ENCODE measurements at regions not wholly inside any gene's neighbourhood (a gene's known extent, or its start where the extent isn't known, plus 50 kb on each side); places are given as distances from the start of the nearest gene placed in this dataset.

DNA sequence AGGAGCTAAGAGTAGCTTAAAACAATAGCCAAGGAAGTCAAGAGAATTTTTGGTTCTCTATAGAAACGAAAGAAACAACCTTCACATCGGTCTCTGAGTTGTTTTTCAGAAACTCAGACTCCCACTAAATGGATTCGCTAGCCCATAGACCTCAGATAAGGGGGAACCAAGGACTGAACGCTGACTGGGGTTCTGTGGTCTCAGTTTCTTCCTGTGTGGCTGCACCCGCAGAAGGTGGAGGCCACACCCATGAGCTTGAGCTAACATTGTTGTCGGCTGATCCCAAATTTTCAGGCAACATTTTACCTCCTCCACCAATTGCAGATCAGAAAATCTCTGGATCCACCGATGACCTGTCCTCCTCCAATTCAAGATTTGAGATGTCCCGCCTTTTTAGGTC lies 456.1 kb downstream of the AJAP1 start:
- Histone ChIP-seq H3K27me3 (ENCODE audit: control insufficient read depth in 2 of 2, insufficient read depth in 1 of 2, low read length in 1 of 2) (no peaks in the 10 kb centered on the region), H3K4me1 (ENCODE audit: control insufficient read depth in 2 of 2, insufficient read depth in 2 of 2, low read length in 2 of 2) (no peaks in the 10 kb centered on the region), H3K36me3 (ENCODE audit: control insufficient read depth in 2 of 2, insufficient read depth in 2 of 2, low read length in 1 of 2) (no peaks in the 10 kb centered on the region), H3K27ac (ENCODE audit: low read depth in 1 of 2, low read length in 1 of 2) (no peak overlapping the region), H3K9me3 (ENCODE audit: control insufficient read depth in 2 of 2, insufficient read depth in 1 of 2, low read length in 1 of 2) (no peaks in the 10 kb centered on the region), H3K4me3 (ENCODE audit: low read length in 2 of 2) (no peak overlapping the region)
- no peak for DNase-seq (ENCODE audit: low read depth in 6 of 9, low spot score in 9 of 9)
- 78% methylated on average over 8 of the region's 8 CpGs for WGBS

DNA sequence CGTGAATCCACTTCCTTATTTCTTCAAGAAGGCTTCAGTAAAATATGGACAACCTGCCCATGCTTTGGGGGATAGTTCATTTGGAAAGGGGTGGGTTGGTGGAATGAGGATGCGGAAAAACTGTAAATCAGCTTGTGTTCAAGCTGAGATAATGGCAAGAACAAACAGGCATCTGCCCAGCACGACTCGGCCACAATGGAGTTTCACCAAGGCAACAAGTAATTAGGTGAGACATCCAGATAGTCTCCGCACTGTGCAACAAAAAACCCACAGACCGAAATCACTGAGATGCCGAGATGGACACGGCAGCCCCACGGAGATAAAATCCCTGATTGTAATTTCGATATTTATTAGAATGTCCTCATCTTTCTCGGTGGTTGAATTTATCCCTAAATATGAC lies 455.2 kb downstream of the AJAP1 start:
- no peaks in the 10 kb centered on the region for H3K36me3 ChIP-seq (ENCODE audit: control insufficient read depth in 2 of 2, insufficient read depth in 2 of 2, low read length in 1 of 2)
- no peaks in the 10 kb centered on the region for H3K9me3 ChIP-seq (ENCODE audit: control insufficient read depth in 2 of 2, insufficient read depth in 1 of 2, low read length in 1 of 2)
- no peaks in the 10 kb centered on the region for H3K4me1 ChIP-seq (ENCODE audit: control insufficient read depth in 2 of 2, insufficient read depth in 2 of 2, low read length in 2 of 2)
- no peak overlapping the region for H3K27ac ChIP-seq (ENCODE audit: low read depth in 1 of 2, low read length in 1 of 2)
- H3K27me3 ChIP-seq (ENCODE audit: control insufficient read depth in 2 of 2, insufficient read depth in 1 of 2, low read length in 1 of 2), result no peaks in the 10 kb centered on the region
- H3K4me3 ChIP-seq (ENCODE audit: low read length in 2 of 2), result no peak overlapping the region
- WGBS, result 81% methylated on average over 11 of the region's 11 CpGs
- DNase-seq (ENCODE audit: low read depth in 6 of 9, low spot score in 9 of 9), result no peak

DNA sequence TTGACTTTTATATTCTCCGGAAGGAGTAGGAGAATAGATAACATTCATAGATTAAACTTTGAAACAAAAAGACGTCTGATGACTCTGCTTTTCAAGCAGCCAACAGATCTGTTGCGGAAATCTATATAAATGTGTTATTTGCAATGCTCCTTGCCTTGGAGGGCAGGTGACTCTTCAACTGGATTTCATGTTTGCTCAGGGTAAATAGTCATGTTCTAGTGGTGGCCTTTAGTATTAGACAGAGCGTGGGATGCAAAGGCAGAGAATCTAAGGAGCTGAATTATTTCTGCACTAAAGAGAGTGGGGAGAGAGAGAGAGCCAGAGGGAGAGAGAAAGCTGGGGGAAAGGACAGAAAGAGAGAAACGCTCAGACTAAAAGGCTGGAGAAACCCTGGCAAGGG lies 454.3 kb downstream of the AJAP1 start:
- WGBS, result 83% methylated on average over 5 of the region's 5 CpGs
- Histone ChIP-seq H3K4me3 (ENCODE audit: low read length in 2 of 2) (no peak overlapping the region), H3K4me1 (ENCODE audit: control insufficient read depth in 2 of 2, insufficient read depth in 2 of 2, low read length in 2 of 2) (no peaks in the 10 kb centered on the region), H3K36me3 (ENCODE audit: control insufficient read depth in 2 of 2, insufficient read depth in 2 of 2, low read length in 1 of 2) (no peaks in the 10 kb centered on the region), H3K27ac (ENCODE audit: low read depth in 1 of 2, low read length in 1 of 2) (no peak overlapping the region), H3K9me3 (ENCODE audit: control insufficient read depth in 2 of 2, insufficient read depth in 1 of 2, low read length in 1 of 2) (no peaks in the 10 kb centered on the region), H3K27me3 (ENCODE audit: control insufficient read depth in 2 of 2, insufficient read depth in 1 of 2, low read length in 1 of 2) (no peaks in the 10 kb centered on the region)
- no peak for DNase-seq (ENCODE audit: low read depth in 6 of 9, low spot score in 9 of 9)

- H3K4me1 ChIP-seq (ENCODE audit: control insufficient read depth in 2 of 2, insufficient read depth in 2 of 2, low read length in 2 of 2), result no peaks in the 10 kb centered on the region
- 45% methylated on average over 2 of the region's 2 CpGs for WGBS
Observed at GRCh38 chr1:5105744-5106143, 451.3 kb downstream of the AJAP1 start.

DNA sequence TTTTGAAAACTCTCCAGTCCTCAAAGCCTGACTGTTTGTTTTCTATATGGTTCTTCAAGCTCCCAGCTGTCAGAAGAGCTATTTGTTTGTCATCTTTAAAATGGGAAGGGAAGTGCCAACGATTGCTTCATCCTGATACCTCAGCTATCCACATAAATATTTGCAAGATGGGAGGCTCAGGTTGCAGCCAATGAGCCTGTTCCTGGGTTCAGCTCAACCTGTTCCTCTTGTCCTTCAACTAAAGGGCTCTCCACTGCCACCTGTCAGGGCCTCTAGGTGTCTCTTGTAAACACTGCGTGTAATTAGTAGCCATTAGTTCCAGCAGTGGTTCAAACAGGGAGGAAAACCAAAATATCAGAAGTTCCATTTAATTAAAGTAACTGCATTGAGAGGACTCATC lies 445.1 kb downstream of the AJAP1 start:
- Histone ChIP-seq H3K36me3 (ENCODE audit: control insufficient read depth in 2 of 2, insufficient read depth in 2 of 2, low read length in 1 of 2) (no peaks in the 10 kb centered on the region), H3K4me1 (ENCODE audit: control insufficient read depth in 2 of 2, insufficient read depth in 2 of 2, low read length in 2 of 2) (no peaks in the 10 kb centered on the region), H3K4me3 (ENCODE audit: low read length in 2 of 2) (no peak overlapping the region), H3K27ac (ENCODE audit: low read depth in 1 of 2, low read length in 1 of 2) (no peak overlapping the region), H3K27me3 (ENCODE audit: control insufficient read depth in 2 of 2, insufficient read depth in 1 of 2, low read length in 1 of 2) (no peaks in the 10 kb centered on the region), H3K9me3 (ENCODE audit: control insufficient read depth in 2 of 2, insufficient read depth in 1 of 2, low read length in 1 of 2) (no peaks in the 10 kb centered on the region)
- no peak for DNase-seq (ENCODE audit: low read depth in 6 of 9, low spot score in 9 of 9)
- 48% methylated on average over 2 of the region's 2 CpGs for WGBS

More at GRCh38 chr1:5105744-5106143, 451.3 kb downstream of the AJAP1 start:
- Histone ChIP-seq H3K9me3 (ENCODE audit: control insufficient read depth in 2 of 2, insufficient read depth in 1 of 2, low read length in 1 of 2) (no peaks in the 10 kb centered on the region), H3K36me3 (ENCODE audit: control insufficient read depth in 2 of 2, insufficient read depth in 2 of 2, low read length in 1 of 2) (no peaks in the 10 kb centered on the region), H3K27me3 (ENCODE audit: control insufficient read depth in 2 of 2, insufficient read depth in 1 of 2, low read length in 1 of 2) (no peaks in the 10 kb centered on the region), H3K4me3 (ENCODE audit: low read length in 2 of 2) (no peak overlapping the region), H3K27ac (ENCODE audit: low read depth in 1 of 2, low read length in 1 of 2) (no peak overlapping the region)
- DNase-seq (ENCODE audit: low read depth in 6 of 9, low spot score in 9 of 9), result no peak

DNA sequence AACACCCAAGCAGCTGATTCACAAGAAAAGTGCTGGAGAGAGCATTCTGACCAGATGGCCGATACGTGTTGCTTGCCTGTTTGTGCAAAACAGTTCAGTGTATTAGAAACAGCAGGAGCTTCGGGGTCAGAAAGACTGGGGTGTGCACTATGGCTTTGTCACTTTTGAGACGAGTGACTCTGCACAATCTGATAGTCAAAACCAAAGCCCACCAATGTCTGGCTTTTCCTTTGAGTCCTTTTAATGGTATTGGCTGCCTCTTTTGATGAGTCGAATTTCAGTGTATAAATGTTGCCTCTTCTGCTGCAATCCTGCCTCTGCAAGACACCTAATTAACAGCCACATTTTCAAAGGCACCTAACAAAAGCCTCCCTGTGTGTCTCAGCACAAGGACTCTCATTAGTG lies 444.6 kb downstream of the AJAP1 start:
- no peaks in the 10 kb centered on the region for H3K4me1 ChIP-seq (ENCODE audit: control insufficient read depth in 2 of 2, insufficient read depth in 2 of 2, low read length in 2 of 2)
- H3K27me3 ChIP-seq (ENCODE audit: control insufficient read depth in 2 of 2, insufficient read depth in 1 of 2, low read length in 1 of 2), result no peaks in the 10 kb centered on the region
- H3K27ac ChIP-seq (ENCODE audit: low read depth in 1 of 2, low read length in 1 of 2), result no peak overlapping the region
- H3K36me3 ChIP-seq (ENCODE audit: control insufficient read depth in 2 of 2, insufficient read depth in 2 of 2, low read length in 1 of 2), result no peaks in the 10 kb centered on the region
- DNase-seq (ENCODE audit: low read depth in 6 of 9, low spot score in 9 of 9), result no peak
- H3K9me3 ChIP-seq (ENCODE audit: control insufficient read depth in 2 of 2, insufficient read depth in 1 of 2, low read length in 1 of 2), result no peaks in the 10 kb centered on the region
- H3K4me3 ChIP-seq (ENCODE audit: low read length in 2 of 2), result no peak overlapping the region
- 85% methylated on average over 5 of the region's 5 CpGs for WGBS

DNA sequence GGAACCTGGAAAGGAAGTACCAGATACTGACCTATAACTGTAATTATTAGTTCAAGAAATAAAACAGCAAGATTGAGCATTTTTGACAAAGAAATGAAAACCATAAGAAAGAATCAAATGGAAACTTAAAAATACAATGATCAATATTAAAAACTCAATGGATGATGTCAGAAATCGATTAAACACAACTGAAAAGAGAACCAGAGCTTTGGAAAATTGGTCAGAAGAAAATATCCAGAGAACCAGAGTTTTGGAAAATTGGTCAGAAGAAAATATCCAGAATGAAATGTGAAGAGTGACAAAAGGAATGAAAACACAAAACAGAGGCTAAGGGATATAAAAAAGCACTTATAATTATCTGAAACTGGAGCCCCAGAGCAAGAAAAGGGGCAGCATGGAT lies 438.6 kb downstream of the AJAP1 start:
- no peaks in the 10 kb centered on the region for H3K27me3 ChIP-seq (ENCODE audit: control insufficient read depth in 2 of 2, insufficient read depth in 1 of 2, low read length in 1 of 2)
- H3K4me3 ChIP-seq (ENCODE audit: low read length in 2 of 2), result no peak overlapping the region
- no peak for DNase-seq (ENCODE audit: low read depth in 6 of 9, low spot score in 9 of 9)
- no peak overlapping the region for H3K27ac ChIP-seq (ENCODE audit: low read depth in 1 of 2, low read length in 1 of 2)
- H3K36me3 ChIP-seq (ENCODE audit: control insufficient read depth in 2 of 2, insufficient read depth in 2 of 2, low read length in 1 of 2), result no peaks in the 10 kb centered on the region
- 57% methylated on average over 1 of the region's 1 CpG for WGBS
- no peaks in the 10 kb centered on the region for H3K4me1 ChIP-seq (ENCODE audit: control insufficient read depth in 2 of 2, insufficient read depth in 2 of 2, low read length in 2 of 2)
- no peaks in the 10 kb centered on the region for H3K9me3 ChIP-seq (ENCODE audit: control insufficient read depth in 2 of 2, insufficient read depth in 1 of 2, low read length in 1 of 2)

GRCh38 chr1:5084676-5085075 lies 430.3 kb downstream of the AJAP1 start:
- Histone ChIP-seq H3K4me3 (ENCODE audit: low read length in 2 of 2) (no peak overlapping the region), H3K4me1 (ENCODE audit: control insufficient read depth in 2 of 2, insufficient read depth in 2 of 2, low read length in 2 of 2) (no peaks in the 10 kb centered on the region), H3K9me3 (ENCODE audit: control insufficient read depth in 2 of 2, insufficient read depth in 1 of 2, low read length in 1 of 2) (peaks cover 1 to 4% of the 10 kb centered on the region in 2 donors), H3K27me3 (ENCODE audit: control insufficient read depth in 2 of 2, insufficient read depth in 1 of 2, low read length in 1 of 2) (no peaks in the 10 kb centered on the region), H3K27ac (ENCODE audit: low read depth in 1 of 2, low read length in 1 of 2) (no peak overlapping the region), H3K36me3 (ENCODE audit: control insufficient read depth in 2 of 2, insufficient read depth in 2 of 2, low read length in 1 of 2) (no peaks in the 10 kb centered on the region)
- DNase-seq (ENCODE audit: low read depth in 6 of 9, low spot score in 9 of 9), result no peak
- 89% methylated on average over 4 of the region's 4 CpGs for WGBS

DNA sequence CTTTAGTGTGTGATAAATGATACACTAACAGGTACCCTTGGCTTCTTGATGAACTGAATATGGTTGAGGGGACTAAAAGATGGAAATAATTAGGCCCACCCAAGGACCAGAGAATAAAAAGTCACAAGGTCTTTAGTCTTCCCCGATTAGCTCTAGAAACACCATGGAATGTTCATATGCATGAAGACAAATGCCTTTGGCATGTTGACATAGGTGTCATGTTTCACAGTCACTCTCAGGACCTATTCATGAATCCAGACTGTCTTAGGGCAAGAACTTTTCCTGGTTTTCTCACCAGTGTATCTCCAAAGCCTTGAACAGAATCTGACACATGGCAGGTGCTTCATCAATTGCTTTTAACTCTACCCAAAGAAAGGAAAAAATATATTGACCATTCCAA lies 412.8 kb downstream of the AJAP1 start:
- no peaks in the 10 kb centered on the region for H3K4me1 ChIP-seq (ENCODE audit: control insufficient read depth in 2 of 2, insufficient read depth in 2 of 2, low read length in 2 of 2)
- no peak overlapping the region for H3K27ac ChIP-seq (ENCODE audit: low read depth in 1 of 2, low read length in 1 of 2)
- DNase-seq (ENCODE audit: low read depth in 6 of 9, low spot score in 9 of 9), result no peak
- no peaks in the 10 kb centered on the region for H3K36me3 ChIP-seq (ENCODE audit: control insufficient read depth in 2 of 2, insufficient read depth in 2 of 2, low read length in 1 of 2)
- no peak overlapping the region for H3K4me3 ChIP-seq (ENCODE audit: low read length in 2 of 2)
- no peaks in the 10 kb centered on the region for H3K27me3 ChIP-seq (ENCODE audit: control insufficient read depth in 2 of 2, insufficient read depth in 1 of 2, low read length in 1 of 2)
- WGBS, result 77% methylated on average over 1 of the region's 1 CpG
- no peaks in the 10 kb centered on the region for H3K9me3 ChIP-seq (ENCODE audit: control insufficient read depth in 2 of 2, insufficient read depth in 1 of 2, low read length in 1 of 2)

DNA sequence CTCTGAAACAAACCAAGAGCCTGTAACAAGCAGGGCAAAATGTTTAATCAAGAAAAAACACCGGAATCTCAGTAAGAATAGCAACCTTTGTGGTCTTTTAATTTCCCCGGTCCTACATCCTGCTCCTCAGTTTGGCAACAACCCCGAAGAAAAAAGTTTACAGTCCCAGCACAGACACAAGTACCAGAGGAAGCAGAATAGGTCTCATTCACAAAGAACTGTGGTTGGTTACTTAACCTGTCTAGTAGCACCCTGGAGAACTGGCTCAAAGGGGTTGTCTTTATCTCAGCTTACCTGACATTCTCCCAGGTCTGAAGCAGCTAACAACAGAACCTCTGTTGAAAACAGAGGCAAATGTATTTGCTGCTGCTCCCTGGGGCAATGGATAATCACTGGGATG lies 399.3 kb downstream of the AJAP1 start:
- WGBS, result 26% methylated on average over 3 of the region's 3 CpGs
- Histone ChIP-seq H3K9me3 (ENCODE audit: control insufficient read depth in 2 of 2, insufficient read depth in 1 of 2, low read length in 1 of 2) (no peaks in the 10 kb centered on the region), H3K4me3 (ENCODE audit: low read length in 2 of 2) (no peak overlapping the region), H3K36me3 (ENCODE audit: control insufficient read depth in 2 of 2, insufficient read depth in 2 of 2, low read length in 1 of 2) (no peaks in the 10 kb centered on the region), H3K4me1 (ENCODE audit: control insufficient read depth in 2 of 2, insufficient read depth in 2 of 2, low read length in 2 of 2) (no peaks in the 10 kb centered on the region), H3K27me3 (ENCODE audit: control insufficient read depth in 2 of 2, insufficient read depth in 1 of 2, low read length in 1 of 2) (no peaks in the 10 kb centered on the region), H3K27ac (ENCODE audit: low read depth in 1 of 2, low read length in 1 of 2) (no peak overlapping the region)
- no peak for DNase-seq (ENCODE audit: low read depth in 6 of 9, low spot score in 9 of 9)

Measured in thymus (tissue), 11 donors.